KMS-11 (cell line): ENCODE measurements at regions not wholly inside any gene's neighbourhood (a gene's known extent, or its start where the extent isn't known, plus 50 kb on each side); places are given as distances from the start of the nearest gene placed in this dataset.

Experiments used
- H2AFZ ChIP-seq: fragments of 200-600 bp; sonication (generic); 2 replicates; pipeline ENCODE4 v1.6.1; 2016; ENCODE audit warnings: antibody characterized with exemption, mixed run types, low read depth
- H3K27ac ChIP-seq: fragments of 200-600 bp; sonication (generic); 2 replicates; pipeline ENCODE4 v1.6.1; 2016; ENCODE audit warnings: mild to moderate bottlenecking, mixed run types
- H3K27me3 ChIP-seq: fragments of 200-600 bp; sonication (generic); 2 replicates; pipeline ENCODE4 v1.6.1; 2017; ENCODE audit warnings: mild to moderate bottlenecking, low read depth, mixed run types, moderate library complexity; ENCODE audit not compliant: insufficient read depth
- H3K36me3 ChIP-seq: fragments of 200-600 bp; sonication (generic); 2 replicates; pipeline ENCODE4 v1.6.1; 2017; ENCODE audit warnings: mild to moderate bottlenecking, mixed run types; ENCODE audit not compliant: insufficient read depth
- H3K4me1 ChIP-seq: fragments of 200-600 bp; sonication (generic); 2 replicates; pipeline ENCODE4 v1.6.1; 2016; ENCODE audit warnings: mild to moderate bottlenecking, low read depth, mixed run types; ENCODE audit not compliant: poor library complexity, severe bottlenecking
- H3K4me2 ChIP-seq: fragments of 200-600 bp; sonication (generic); 2 replicates; pipeline ENCODE4 v1.7.0; 2016; ENCODE audit warnings: mild to moderate bottlenecking, mixed run types
- H3K4me3 ChIP-seq: fragments of 200-600 bp; sonication (generic); IDR thresholded peaks from 2 replicates; pipeline ENCODE4 v1.6.1; 2017; ENCODE audit warnings: low read depth, low read length, mixed read lengths; ENCODE audit not compliant: insufficient read depth
- H3K79me2 ChIP-seq: fragments of 200-600 bp; sonication (generic); 2 replicates; pipeline ENCODE4 v1.6.1; 2016; ENCODE audit warnings: low read depth, mixed run types; ENCODE audit not compliant: insufficient read depth
- H3K9ac ChIP-seq: fragments of 200-600 bp; sonication (generic); 2 replicates; pipeline ENCODE4 v1.6.1; 2016; ENCODE audit warnings: mild to moderate bottlenecking, mixed run types
- H4K20me1 ChIP-seq: fragments of 200-600 bp; sonication (generic); 2 replicates; pipeline ENCODE4 v1.6.1; 2016; ENCODE audit warnings: mild to moderate bottlenecking, mixed run types; ENCODE audit not compliant: insufficient read depth
- TF ChIP-seq, protein P1 (sequence below): fragments of 200-600 bp; sonication (generic); conservative IDR thresholded peaks from 2 replicates; pipeline ENCODE4 v1.6.1; 2017; ENCODE audit warnings: low read depth, mild to moderate bottlenecking, antibody characterized with exemption, low read length, moderate library complexity, mixed read lengths

DNA sequence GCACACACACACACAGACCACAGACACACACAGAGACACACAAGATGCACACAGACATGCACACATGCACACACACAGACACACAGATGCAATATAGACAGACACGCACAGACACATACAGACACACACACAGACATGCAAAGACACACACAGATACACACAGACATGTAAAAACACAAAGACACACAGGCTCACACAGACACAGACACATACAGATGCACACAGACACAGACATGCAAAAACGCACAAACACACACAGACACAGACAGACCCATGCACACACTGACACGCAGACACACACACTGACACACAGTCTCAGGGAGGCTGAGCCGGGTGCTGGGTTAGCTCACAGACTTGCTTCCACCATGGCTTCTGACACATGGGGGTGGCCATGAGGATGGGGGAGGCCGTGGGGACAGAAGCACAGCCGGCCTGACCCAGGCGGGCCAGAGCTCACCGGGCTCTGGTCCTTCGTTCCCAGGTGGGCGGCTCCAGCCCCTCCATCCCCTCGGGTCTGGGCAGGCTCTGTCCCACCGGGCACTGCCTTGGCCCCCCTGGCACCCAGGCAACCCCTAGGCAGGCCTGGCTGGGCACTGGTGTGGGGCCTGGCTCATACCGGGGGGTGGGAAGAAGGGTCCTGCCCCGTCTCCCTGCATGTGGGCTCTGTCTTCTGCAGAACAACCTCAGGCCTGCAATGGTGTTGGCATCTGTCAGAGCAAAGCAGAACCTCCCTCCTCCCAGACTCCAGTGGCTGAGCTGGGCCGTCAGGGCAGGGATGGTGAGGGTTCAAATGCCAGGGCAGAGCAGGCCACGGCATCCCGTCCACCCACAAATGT, 1489.5 kb downstream of the BRD1 start:
- H3K9ac ChIP-seq = no peak overlapping the region
- TF ChIP-seq, protein P1, sequence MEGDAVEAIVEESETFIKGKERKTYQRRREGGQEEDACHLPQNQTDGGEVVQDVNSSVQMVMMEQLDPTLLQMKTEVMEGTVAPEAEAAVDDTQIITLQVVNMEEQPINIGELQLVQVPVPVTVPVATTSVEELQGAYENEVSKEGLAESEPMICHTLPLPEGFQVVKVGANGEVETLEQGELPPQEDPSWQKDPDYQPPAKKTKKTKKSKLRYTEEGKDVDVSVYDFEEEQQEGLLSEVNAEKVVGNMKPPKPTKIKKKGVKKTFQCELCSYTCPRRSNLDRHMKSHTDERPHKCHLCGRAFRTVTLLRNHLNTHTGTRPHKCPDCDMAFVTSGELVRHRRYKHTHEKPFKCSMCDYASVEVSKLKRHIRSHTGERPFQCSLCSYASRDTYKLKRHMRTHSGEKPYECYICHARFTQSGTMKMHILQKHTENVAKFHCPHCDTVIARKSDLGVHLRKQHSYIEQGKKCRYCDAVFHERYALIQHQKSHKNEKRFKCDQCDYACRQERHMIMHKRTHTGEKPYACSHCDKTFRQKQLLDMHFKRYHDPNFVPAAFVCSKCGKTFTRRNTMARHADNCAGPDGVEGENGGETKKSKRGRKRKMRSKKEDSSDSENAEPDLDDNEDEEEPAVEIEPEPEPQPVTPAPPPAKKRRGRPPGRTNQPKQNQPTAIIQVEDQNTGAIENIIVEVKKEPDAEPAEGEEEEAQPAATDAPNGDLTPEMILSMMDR = no peak
- H2AFZ ChIP-seq = no peak overlapping the region
- H4K20me1 ChIP-seq = no peaks in the 10 kb centered on the region
- H3K36me3 ChIP-seq = no peaks in the 10 kb centered on the region
- no peaks in the 10 kb centered on the region for H3K4me1 ChIP-seq
- no peak overlapping the region for H3K27ac ChIP-seq
- no peaks in the 10 kb centered on the region for H3K79me2 ChIP-seq
- no peaks in the 10 kb centered on the region for H3K27me3 ChIP-seq
- no peak overlapping the region for H3K4me2 ChIP-seq
- H3K4me3 ChIP-seq = no peak overlapping the region

DNA sequence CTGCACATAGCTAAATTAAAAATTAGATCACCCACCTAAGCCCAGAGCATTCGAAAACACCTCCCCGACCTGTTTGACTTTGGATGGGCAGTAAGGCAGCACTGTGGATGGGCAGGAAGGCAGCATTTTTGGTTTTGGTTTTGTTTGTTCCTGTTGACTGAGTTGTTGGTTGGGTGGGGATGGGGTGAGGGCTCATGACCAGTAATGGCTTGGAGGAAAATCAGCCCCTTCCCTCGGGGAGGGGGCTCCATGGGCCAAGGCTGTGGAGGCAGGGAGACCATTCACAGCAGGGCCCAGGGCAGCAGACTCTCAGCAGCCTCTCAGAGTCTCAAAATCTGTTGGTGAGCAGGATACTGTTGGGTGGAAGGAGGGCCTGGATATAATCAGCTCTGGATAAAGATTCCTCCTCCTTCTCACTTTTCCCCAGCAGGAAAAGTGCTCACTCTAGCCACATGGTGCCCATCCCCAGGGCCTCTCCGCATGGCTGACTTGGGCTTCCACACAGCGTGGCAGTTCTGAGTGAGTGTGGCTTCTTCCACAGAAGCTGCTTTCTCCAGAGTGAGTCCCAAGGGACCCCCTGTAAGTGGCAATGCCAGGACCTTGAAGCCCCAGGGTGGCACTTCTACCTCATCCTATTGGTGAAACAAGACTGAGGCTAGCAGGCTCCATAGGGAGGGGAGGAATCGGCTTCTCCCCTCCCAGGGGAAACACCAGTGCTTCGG, 1491.2 kb downstream of the BRD1 start:
- Histone ChIP-seq H3K27me3 (no peaks in the 10 kb centered on the region), H3K4me1 (no peaks in the 10 kb centered on the region), H4K20me1 (no peaks in the 10 kb centered on the region), H3K36me3 (no peaks in the 10 kb centered on the region), H3K9ac (no peak overlapping the region), H3K79me2 (no peaks in the 10 kb centered on the region), H3K27ac (no peak overlapping the region), H3K4me2 (no peak overlapping the region), H2AFZ (no peak overlapping the region), H3K4me3 (no peak overlapping the region)
- TF ChIP-seq, protein P1 = no peak

DNA sequence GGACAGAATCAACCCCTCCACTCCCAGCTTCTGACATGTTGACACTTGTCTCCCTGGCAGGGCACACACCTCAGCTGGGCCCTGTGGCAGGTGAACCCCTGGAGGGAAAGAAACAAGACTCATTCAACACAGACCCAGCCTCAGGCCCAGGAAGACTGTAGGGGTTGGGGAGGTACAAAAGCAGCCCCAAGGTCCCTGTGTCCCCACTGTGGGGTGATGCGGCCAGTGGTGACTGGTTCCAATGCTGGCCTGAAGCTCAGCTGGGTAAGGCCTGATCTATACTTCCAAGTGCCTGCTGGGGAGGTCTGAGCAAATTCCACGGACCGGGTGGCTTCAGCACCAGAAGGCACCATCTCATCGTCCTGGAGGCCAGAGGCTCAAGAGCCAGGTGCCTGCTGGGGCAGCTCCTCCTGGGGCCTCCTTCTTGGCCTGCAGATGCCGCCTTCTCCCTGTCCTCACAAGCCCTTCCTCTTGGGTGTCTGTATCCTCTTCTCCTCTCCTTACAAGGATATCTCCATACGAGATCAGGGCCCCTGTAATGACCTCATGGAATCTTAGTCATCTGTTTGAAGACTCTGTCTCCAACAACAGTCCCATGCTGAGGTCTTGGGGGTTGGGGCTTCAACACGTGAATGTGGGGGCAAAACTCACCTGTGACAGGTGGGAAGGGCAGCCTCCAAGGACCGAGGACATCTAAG, 1492.1 kb downstream of the BRD1 start:
- Histone ChIP-seq H2AFZ (no peak overlapping the region), H3K27ac (no peak overlapping the region), H3K27me3 (no peaks in the 10 kb centered on the region), H3K4me3 (no peak overlapping the region), H3K4me2 (no peak overlapping the region), H3K79me2 (no peaks in the 10 kb centered on the region), H3K36me3 (no peaks in the 10 kb centered on the region), H3K4me1 (no peaks in the 10 kb centered on the region), H3K9ac (no peak overlapping the region), H4K20me1 (no peaks in the 10 kb centered on the region)
- TF ChIP-seq, protein P1 = no peak

DNA sequence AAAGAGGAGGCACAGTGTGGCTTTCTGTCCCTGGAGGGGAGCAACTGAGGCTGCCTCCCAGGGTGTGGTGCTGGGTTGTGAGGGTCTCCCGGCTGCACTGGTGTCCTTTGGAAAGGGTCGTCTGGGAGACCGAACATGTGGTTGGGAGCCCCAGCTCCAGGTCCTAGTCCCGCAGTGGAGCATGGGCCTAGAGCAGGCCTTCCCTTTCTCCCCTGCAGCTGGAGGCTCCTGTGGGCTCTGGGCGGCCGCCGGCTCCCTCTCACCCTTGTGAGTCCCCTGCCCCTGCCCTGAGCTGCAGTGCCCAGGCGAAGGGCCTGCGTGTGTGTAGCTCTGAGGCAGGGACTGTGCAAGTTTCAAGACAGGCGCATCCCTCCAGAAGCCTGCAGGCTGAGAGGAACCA, 1492.7 kb downstream of the BRD1 start:
- H3K4me1 ChIP-seq = no peaks in the 10 kb centered on the region
- no peak overlapping the region for H3K4me2 ChIP-seq
- TF ChIP-seq, protein P1 = no peak

More for the DNA sequence above, 1492.7 kb downstream of the BRD1 start:
- no peaks in the 10 kb centered on the region for H3K27me3 ChIP-seq
- no peak overlapping the region for H3K4me3 ChIP-seq
- H2AFZ ChIP-seq = no peak overlapping the region
- H3K79me2 ChIP-seq = no peaks in the 10 kb centered on the region
- H3K27ac ChIP-seq = no peak overlapping the region
- no peaks in the 10 kb centered on the region for H3K36me3 ChIP-seq
- H4K20me1 ChIP-seq = no peaks in the 10 kb centered on the region
- H3K9ac ChIP-seq = no peak overlapping the region
